Lower leg skin (tissue), 4 donors: ENCODE measurements at regions not wholly inside any gene's neighbourhood (a gene's known extent, or its start where the extent isn't known, plus 50 kb on each side); places are given as distances from the start of the nearest gene placed in this dataset.

Source experiments
- DNase-seq, 2 donors: peaks; one replicate each; pipeline ENCODE4 v3.0.0-alpha.2; 2019; ENCODE audit warnings: low spot score in 2 of 2
- H3K4me3 ChIP-seq: fragments of 200-600 bp; sonication (generic); 2 replicates; pipeline ENCODE4 v1.5.1; 2017; ENCODE audit warnings: mild to moderate bottlenecking, low read depth; ENCODE audit not compliant: poor library complexity, severe bottlenecking
- POLR2A ChIP-seq, 2 donors: fragments of 450-650 bp; IDR thresholded peaks; one replicate each; pipeline ENCODE4 v1.6.1; 2016 to 2017; ENCODE audit warnings: antibody characterized with exemption in 2 of 2, mild to moderate bottlenecking in 1 of 2, moderate library complexity in 1 of 2
- WGBS, 2 donors: methylation state at CpG; one replicate each; pipeline ENCODE4 v1.1.5; 2018; 5-methylcytosine and 5-hydroxymethylcytosine counted together
- intact Hi-C: fragments of 100-400 bp; cut with DNase I; formaldehyde crosslinking; loops from one replicate; pipeline ENCODE4 v1.15.0; 2023; ENCODE audit warnings: low total_unique reads
- TF ChIP-seq, protein P1 (sequence below), 3 donors: fragments of 450-650 bp; IDR thresholded peaks; one replicate each; pipeline ENCODE4 v1.5.1; 2016; ENCODE audit warnings: antibody characterized with exemption in 3 of 3, mild to moderate bottlenecking in 3 of 3, moderate library complexity in 2 of 3

DNA sequence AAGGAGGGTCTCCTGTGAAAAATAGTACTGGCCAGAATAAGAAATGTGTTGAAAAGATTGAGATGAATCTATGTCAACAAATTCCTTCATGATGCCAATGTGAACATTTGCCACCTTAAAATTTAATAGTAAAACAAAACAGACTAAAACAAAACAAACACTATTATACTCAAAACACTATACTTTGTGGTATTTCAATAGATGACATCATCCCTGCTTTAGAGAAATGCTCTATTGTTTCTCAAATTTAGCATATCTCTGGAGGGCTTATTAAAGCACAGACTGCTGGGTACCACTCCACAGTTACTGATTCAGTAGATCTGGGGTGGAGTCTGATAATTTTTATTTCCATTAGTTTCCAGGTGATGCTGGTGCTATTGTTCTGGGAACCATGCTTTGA, 579.4 kb upstream of the FAM98A start:
- TF ChIP-seq, protein P1, sequence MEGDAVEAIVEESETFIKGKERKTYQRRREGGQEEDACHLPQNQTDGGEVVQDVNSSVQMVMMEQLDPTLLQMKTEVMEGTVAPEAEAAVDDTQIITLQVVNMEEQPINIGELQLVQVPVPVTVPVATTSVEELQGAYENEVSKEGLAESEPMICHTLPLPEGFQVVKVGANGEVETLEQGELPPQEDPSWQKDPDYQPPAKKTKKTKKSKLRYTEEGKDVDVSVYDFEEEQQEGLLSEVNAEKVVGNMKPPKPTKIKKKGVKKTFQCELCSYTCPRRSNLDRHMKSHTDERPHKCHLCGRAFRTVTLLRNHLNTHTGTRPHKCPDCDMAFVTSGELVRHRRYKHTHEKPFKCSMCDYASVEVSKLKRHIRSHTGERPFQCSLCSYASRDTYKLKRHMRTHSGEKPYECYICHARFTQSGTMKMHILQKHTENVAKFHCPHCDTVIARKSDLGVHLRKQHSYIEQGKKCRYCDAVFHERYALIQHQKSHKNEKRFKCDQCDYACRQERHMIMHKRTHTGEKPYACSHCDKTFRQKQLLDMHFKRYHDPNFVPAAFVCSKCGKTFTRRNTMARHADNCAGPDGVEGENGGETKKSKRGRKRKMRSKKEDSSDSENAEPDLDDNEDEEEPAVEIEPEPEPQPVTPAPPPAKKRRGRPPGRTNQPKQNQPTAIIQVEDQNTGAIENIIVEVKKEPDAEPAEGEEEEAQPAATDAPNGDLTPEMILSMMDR (IDR thresholded peaks at IDR 0.05): no peak
- no peak for TF ChIP-seq POLR2A (IDR thresholded peaks at IDR 0.05)
- DNase-seq: no peak
- intact Hi-C loops: no loop called here
- no peak overlapping the region for H3K4me3 ChIP-seq

DNA sequence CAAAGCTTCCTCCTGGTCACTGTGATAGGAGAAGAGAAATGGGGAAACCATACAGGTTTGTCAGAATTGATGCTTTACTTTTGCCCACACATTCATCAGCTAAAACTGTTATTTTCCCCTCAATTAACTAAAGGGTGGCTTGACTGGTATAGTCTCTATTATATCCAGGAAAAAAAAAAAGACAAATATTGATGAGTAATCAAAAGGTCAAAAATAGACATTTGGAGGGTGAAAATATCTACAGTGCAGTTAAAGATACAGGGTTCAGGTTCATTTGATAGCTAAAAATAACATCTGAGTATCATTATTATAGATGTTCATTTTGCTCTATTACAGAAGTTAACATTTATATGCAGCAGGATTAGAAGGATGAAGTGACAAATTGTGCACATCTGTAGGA, 577.6 kb upstream of the FAM98A start:
- no peak for TF ChIP-seq POLR2A (IDR thresholded peaks at IDR 0.05)
- TF ChIP-seq, protein P1 (IDR thresholded peaks at IDR 0.05): no peak
- H3K4me3 ChIP-seq: no peak overlapping the region
- intact Hi-C loops: no loop called here
- DNase-seq: no peak

DNA sequence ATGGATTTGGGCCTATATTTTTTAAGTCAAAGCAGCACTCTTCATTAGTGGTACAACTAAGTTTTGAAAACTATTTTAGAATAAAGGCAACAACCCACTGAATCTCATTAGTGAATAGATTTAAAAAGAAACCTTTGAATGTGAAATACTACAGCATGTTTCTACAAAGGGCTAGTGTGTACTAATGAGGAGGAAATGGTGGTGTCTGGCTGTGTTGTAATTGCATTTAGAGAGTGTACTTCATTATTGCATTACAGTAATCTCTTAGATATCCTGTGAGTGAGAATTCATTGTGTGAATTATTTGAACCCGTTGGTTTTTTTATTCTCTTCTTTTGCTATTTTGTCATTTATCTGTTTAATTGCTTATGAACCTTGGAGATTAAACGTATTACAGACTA, 575.4 kb upstream of the FAM98A start:
- no peak for DNase-seq
- WGBS, 2 donors: 54 to 66% methylated on average over 2 of the region's 2 CpGs

DNA sequence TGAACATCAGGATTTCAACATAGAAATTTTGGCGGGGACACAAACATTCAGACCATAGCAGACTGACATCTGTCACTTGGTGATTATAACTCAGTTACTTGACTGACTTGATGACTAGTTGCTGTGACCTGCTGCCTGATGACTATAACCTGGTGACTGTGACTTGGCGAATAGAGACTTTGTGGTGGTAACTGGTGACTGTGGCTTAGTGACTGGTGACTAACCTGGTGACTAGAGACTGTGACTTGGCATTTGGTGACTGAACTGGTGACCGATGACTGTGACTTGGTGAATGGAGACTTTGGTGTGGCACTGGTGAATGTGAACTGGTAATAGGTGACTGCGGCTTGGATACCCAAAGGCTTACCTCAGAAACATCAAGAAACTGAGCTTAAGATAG, 563.1 kb upstream of the FAM98A start:
- no peak overlapping the region for H3K4me3 ChIP-seq
- intact Hi-C loops: no loop called here
- 93 to 94% methylated on average over 4 of the region's 4 CpGs for WGBS, 2 donors
- no peak for TF ChIP-seq POLR2A (IDR thresholded peaks at IDR 0.05)
- TF ChIP-seq, protein P1 (IDR thresholded peaks at IDR 0.05): no peak
- DNase-seq: no peak

More for the DNA sequence above, 575.4 kb upstream of the FAM98A start:
- intact Hi-C loops: no loop called here
- no peak for TF ChIP-seq POLR2A (IDR thresholded peaks at IDR 0.05)
- TF ChIP-seq, protein P1 (IDR thresholded peaks at IDR 0.05): no peak
- H3K4me3 ChIP-seq: no peak overlapping the region

DNA sequence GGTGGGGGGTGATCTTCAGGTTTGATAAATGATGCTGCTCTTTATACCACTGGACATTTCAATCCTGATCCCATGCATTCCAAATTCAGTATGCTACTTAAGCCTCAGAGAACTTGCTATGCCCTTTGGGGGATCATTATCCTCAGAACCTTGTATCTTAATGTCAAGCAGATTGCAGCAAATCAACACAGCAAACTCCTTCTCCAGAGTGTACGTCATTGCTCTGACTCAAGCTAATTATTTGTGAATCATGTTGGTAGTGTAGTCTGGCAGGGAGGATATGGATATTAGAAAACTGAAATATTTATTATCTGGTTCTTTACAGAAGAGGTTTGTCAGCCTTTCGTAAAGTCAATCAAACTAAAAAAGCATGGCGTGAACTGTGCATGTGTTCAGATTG, 562.5 kb upstream of the FAM98A start:
- DNase-seq: no peak
- H3K4me3 ChIP-seq: no peak overlapping the region
- 59 to 68% methylated on average over 3 of the region's 3 CpGs for WGBS, 2 donors
- TF ChIP-seq POLR2A (IDR thresholded peaks at IDR 0.05): no peak
- TF ChIP-seq, protein P1 (IDR thresholded peaks at IDR 0.05): no peak
- intact Hi-C loops: no loop called here

DNA sequence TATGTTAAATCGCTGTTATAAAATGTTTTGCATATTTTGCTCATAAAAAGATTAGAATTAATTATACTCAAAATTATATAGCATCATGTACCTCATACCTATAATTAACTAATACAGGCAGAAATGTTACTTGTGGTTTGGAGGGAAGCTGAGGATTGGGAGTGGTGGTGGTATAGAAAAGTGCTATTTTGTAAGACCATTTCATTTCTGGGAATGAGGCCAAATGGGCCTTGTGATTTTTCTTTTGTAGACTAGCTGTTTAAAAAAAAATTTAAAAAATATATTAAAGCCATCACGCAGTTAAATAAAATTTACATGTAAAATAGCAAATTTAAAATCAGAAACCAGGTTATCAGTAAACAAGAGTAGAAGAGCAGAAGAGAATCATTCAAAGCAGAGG, 560.8 kb upstream of the FAM98A start:
- H3K4me3 ChIP-seq: no peak overlapping the region
- no peak for TF ChIP-seq POLR2A (IDR thresholded peaks at IDR 0.05)
- TF ChIP-seq, protein P1 (IDR thresholded peaks at IDR 0.05): no peak
- WGBS, 2 donors: 82 to 83% methylated on average over 2 of the region's 2 CpGs
- DNase-seq: no peak
- intact Hi-C loops: no loop called here
